ENCODE measurements at regions not wholly inside any gene's neighbourhood (a gene's known extent, or its start where the extent isn't known, plus 50 kb on each side); places are given as distances from the start of the nearest gene placed in this dataset.

DNA sequence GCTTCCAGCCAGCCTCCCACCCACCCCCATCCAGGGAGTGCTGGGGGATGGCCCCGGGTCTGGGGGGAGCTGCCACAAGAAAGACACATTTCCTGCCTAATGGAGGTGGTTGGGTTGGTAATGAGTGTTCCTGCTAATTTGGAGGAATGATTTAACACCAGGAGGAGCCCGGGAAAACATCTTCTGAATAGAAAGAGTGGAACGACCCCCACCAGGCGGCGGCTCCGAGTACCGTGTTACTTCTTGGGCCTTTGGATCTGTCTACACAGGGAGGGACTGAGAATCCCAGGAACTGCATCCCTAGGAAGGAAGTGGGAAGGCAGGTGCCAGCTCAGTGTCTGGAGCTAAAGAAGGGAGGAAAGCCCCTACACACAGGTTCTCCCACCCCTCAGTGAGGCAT is 64.6 kb downstream of the TSPAN17 start:
- DNase-seq, result no peak

DNA sequence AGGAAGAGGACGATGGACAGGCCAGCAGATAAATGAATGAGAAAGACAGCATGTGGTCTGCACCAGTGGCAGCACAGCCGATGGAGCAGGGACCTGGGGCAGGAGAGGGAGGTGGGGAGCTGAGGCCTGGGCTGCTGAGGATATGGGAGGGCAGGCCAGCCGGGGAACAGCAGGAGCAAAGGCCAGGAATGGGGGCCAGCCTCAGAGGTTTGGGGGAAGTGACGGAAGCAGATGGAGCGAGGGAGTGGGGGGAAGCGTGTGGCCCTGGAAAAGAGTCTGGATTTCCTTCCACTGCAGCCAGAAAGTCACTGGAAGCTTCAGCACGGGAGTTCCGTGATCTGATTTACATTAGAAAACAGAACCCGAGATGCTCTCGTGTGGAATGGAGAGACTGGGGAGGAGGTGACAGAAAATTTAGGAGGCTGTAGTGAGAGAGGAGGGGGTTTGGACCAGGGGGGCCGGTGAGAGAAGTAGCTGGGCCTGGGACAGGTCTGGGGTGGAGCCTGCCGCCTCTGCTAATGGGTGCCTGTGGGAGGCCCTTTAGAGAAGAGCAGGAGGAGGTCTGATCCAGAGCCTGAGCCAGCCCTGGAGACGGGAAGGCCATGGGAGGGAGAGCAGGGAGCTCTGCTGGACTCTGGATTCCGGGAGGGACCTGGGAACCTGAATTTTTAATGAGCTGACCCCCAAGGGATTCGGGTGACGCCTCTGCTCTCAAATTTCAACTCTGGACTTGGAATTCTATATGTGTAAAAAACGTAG is 65.4 kb downstream of the TSPAN17 start:
- DNase-seq, result no peak

DNA sequence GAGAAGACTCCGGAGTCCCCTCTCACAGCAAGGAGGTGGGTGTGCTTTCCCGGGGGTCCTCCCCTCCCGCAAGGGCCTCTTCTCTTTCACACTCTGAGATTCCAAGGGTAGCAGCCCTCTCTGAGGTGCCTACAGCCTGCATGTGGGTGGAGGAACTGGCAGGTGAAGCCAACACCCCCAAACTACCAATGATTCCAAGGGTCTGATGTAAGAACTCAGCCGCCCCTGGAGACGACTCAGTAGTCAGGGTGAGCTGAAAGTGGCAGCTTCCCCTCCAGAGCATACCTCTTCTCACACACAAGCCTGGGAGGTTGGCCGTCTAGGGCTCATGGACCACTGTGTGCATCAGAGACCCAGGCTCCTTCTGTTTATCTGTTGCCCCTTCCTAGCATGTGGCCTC is 66.1 kb downstream of the TSPAN17 start:
- DNase-seq, result no peak

DNA sequence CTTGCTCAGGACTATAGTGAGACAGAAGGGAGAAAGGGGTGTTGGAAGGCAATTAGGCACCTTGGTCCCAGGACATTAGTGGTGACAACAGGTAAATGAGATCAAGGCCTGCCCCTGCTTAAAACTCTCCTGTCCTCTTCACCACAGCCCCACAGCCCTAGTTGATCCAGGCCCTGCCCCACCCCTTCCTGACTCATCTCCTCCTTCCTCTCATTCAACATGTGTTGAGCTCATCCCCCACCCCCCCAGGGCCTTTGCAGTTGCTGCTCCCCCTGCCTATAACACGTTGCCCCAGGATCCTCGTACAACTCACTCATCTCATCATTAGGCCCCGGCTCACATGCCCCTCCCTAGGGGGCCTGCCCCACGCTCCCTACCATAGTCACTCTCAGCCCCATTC is 66.8 kb downstream of the TSPAN17 start:
- peak; percentile 57 for DNase-seq

- DNase-seq, result peak; percentile 74
Observed at GRCh38 chr5:176716320-176716719, 69.0 kb downstream of the TSPAN17 start.

DNA sequence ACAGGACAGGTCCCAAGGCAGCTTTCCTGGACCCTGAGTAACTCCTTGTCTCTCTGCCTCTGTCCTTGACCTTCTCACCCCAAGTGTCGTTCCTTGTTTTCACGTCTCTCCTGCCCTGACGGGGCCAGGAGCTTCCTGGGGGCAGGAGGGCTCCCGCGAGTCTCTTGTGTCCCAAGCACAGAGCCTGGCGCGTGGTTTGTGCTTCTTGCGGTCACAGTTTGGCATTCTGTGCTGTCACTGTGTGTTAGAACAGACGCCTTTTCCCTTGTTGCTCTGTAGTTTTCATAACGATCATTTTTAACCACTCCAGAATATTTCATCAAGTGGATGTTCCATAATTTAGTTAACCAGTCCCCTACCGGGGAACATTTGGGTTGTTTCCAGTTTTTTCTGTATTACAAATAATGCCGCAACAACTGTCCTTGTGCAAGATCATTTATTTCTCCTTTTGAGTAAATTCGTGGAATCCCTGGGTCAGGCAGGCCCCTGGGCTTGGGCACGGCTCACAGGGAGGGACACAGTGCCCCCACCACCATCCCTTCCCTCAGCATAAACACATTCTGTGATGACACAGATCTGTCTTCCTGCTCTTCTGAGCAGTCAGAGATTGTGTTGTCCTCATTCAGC is 71.9 kb downstream of the TSPAN17 start:
- DNase-seq, result no peak

GRCh38 chr5:176721509-176721908 is 74.2 kb downstream of the TSPAN17 start:
- no peak for DNase-seq

- no peak for DNase-seq
Observed at GRCh38 chr5:176722757-176723156, 75.5 kb downstream of the TSPAN17 start.

- DNase-seq, result no peak
Observed at GRCh38 chr5:176723440-176723839, 76.2 kb downstream of the TSPAN17 start.

- DNase-seq, result no peak
Observed at GRCh38 chr5:176724472-176724871, 77.2 kb downstream of the TSPAN17 start.

GRCh38 chr5:176725521-176726280 is 78.4 kb downstream of the TSPAN17 start:
- no peak for DNase-seq

DNA sequence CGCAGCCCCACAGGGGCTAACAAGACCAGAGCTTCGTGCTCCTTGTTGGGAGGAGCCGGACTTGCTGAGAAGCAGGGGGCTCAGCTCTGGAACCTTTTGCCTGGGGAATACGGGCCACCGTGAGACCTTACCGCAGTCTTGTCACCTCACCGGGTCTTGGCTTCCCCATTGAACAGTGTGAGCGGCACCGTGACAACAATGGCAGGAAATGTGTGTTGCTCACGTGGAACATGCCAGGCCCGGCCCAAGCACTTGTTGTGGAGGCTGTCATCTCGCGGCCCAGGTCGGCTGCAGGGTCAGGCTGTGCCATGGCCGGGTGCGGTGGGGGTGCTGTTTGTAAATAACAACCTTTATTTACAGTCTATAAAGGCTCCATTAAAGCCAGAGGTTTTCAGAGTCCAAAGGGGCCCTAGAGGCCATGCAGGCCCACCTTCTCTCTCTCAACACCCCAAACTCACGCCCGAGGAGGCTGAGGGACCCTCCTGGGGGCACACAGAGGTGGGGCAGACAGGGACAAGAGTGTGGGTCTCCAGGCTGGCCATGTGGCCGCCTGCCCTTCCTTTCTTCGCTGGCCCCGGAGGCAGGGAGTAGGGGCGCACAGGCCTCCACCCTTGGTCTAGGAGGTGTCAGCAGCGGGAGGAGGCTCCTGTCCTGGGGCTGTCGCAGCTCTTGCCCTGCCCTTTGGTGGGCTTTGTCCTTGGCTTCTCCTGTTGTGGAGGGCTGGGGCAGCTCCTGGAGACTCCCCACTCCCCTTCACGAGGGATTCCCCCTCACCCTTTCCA is 79.7 kb downstream of the TSPAN17 start:
- no peak for DNase-seq

DNA sequence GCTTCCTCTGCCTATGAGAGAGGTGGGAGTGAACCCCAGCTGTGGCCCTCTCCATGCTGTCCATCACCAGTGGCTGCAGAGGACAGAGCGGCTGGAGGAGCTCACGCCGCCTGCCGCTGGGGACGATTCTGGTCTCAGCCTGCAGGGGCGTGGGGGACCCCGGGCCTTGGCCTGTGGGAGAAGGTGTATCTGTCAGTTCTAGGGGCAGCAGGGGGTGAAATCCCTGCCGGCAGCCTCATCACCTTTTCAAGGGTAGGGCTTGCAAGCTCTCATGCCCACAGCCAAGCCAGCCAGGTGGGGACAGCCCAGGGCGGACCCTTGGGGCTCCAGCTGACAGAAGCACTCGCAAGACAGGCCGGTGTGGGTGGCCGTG is 80.2 kb downstream of the TSPAN17 start:
- DNase-seq, result no peak

GRCh38 chr5:176727983-176728675 is 80.8 kb downstream of the TSPAN17 start:
- DNase-seq, result no peak

GRCh38 chr5:176728831-176729251 is 81.5 kb upstream of the UNC5A start:
- DNase-seq, result no peak

DNA sequence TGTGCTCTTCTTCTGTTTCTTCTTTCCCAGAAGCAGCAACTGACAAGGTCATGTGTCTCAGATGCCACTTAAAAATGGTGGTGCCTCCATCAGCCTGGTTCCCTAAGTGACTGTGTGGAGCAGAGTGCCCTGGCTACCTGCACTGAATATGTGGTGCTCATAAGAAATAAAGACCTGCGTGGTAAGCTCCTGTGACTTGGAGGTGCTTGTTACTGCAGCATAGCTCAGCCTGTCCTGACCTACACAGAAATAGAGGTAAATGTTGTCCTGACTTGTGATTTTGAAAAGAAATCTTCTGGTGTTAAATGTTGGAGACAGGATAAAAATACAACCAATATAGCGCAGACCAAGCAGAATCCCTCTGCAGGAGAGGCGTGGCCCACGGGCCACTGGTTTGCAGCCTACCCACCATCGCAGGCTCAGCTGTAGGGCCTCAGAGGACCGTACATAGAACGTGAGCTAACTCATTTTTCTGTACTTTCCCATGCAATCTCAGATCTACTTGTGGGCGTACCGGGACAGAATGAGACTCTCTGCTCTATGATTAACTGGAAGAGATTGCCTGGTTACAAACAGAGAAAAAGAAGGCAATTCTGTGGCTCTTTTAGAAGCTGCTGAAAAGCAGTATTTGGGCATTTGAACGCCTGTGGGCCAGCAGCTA is 79.4 kb upstream of the UNC5A start:
- no peak for DNase-seq

GRCh38 chr5:176731506-176732160 is 78.7 kb upstream of the UNC5A start:
- no peak for DNase-seq

DNA sequence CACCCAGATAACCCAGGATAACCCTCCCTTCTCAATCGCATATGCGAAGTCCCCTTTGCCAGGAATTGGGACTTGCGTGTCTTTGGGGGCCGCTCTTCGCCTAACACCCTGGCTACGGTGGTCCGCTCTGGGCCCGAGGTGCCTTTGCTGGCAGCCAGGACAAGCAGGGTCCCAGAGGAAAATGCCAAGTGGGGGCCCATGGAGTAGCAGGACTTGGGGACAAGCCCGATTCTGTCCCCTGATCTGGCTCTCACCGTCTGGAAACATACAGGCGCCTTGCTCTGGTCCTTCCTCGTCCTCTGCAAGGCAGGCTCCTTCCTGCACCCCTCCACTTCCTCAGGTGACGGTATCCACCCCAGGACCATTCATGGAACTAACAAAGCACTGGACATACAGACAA is 78.1 kb upstream of the UNC5A start:
- DNase-seq, result no peak

DNA sequence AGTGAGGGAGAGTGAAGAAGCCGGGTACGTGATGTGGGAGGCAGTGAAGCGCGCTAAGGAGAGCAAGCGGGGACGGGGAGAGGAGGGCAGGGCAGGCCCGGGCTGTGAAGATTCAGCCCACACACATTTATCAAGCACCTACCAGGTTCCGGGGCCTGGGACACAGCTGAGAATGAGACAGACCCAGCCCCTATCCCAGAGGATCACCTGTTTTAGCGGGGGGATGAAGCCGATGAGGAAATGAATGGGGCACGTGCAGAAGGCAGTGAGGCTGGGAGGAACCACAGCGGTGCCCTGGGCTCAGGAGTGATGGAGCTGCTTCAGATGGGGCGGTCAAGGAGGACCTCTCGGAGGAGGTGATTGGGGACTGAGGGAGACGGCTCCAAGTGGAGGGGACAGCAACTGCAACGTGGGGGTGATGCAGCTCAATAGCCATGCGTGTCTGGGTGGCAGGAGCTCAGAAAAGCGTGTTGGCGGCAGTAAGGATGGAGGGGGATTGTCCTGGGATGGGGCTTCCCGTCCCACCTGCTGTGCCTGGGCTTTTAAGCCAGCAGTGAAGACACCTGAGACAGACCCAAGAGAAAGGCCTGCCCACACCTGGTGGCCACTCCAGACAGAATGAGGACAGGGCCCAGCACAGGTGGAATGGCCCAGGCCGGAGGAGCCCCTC is 77.5 kb upstream of the UNC5A start:
- no peak for DNase-seq

GRCh38 chr5:176733406-176734262 is 76.7 kb upstream of the UNC5A start:
- DNase-seq, result no peak

Measured in EL (cell line).